ENCODE measurements at regions not wholly inside any gene's neighbourhood (a gene's known extent, or its start where the extent isn't known, plus 50 kb on each side); places are given as distances from the start of the nearest gene placed in this dataset.

- ChIA-PET POLR2A (interaction anchor here (0.7 kb wide), 1 partner anchor 30 kb away, joined by 3 read pairs; no protein-coding TSS in a partner anchor), CTCF (ENCODE audit: low intra/inter-chr PET ratio) (no interaction called here)
- no peaks in the 10 kb centered on the region for H3K79me2 ChIP-seq (ENCODE audit: control insufficient read depth, insufficient read depth, low read length)
- TF ChIP-seq RBM14 (IDR thresholded peaks at IDR 0.05; ENCODE audit: borderline replicate concordance, insufficient read depth, low read depth, low read length) = no peak
- H3K4me2 ChIP-seq (ENCODE audit: insufficient read depth, low read length) = no peak overlapping the region
- H3K27me3 ChIP-seq (ENCODE audit: control insufficient read depth in 2 of 2, insufficient read depth in 2 of 2, low read length in 2 of 2) = no peaks in the 10 kb centered on the region
- ATAC-seq (no peak), DNase-seq (ENCODE audit: extremely low read depth in 1 of 4, low spot score in 3 of 4) (no peak), FAIRE-seq (no peak)
- H2AFZ ChIP-seq (ENCODE audit: low read depth, low read length) = no peak overlapping the region
- H3K4me1 ChIP-seq (replicated peaks in 1 of 2; ENCODE audit: control insufficient read depth in 2 of 2, insufficient read depth in 2 of 2, low read length in 2 of 2) = no peaks in the 10 kb centered on the region
- intact Hi-C loops (cut with micrococcal nuclease) = no loop called here
- no TSS peak for BruUV-seq (replicated peaks)
- in situ Hi-C loops (cut with MboI) = no loop called here
- H3K9me3 ChIP-seq (replicated peaks; ENCODE audit: control insufficient read depth, insufficient read depth, low read depth, low read length) = peaks cover 3% of the 10 kb centered on the region
- H3K9me1 ChIP-seq (ENCODE audit: control insufficient read depth, insufficient read depth, low read length) = no peaks in the 10 kb centered on the region
- no peaks in the 10 kb centered on the region for H3K36me3 ChIP-seq (ENCODE audit: control insufficient read depth, insufficient read depth, low read length)
- H3K27ac ChIP-seq (ENCODE audit: extremely low read depth, low read depth, low read length) = no peak overlapping the region
- H3K4me3 ChIP-seq = no peak overlapping the region
- H4K20me1 ChIP-seq (replicated peaks; ENCODE audit: control insufficient read depth, insufficient read depth, low read length) = no peaks in the 10 kb centered on the region
- no peak overlapping the region for H3K9ac ChIP-seq (ENCODE audit: insufficient read depth in 1 of 2, low read depth in 2 of 2, low read length in 2 of 2)
Observed at GRCh38 chr1:190832511-190832910, 354.8 kb upstream of the BRINP3 start.

- no peaks in the 10 kb centered on the region for H3K79me2 ChIP-seq (ENCODE audit: control insufficient read depth, insufficient read depth, low read length)
- H3K27ac ChIP-seq (ENCODE audit: extremely low read depth, low read depth, low read length) = no peak overlapping the region
- H3K4me3 ChIP-seq = no peak overlapping the region
- BruUV-seq (replicated peaks) = no TSS peak
- H2AFZ ChIP-seq (ENCODE audit: low read depth, low read length) = no peak overlapping the region
- no peaks in the 10 kb centered on the region for H3K9me1 ChIP-seq (ENCODE audit: control insufficient read depth, insufficient read depth, low read length)
- intact Hi-C loops (cut with micrococcal nuclease) = no loop called here
- H3K9ac ChIP-seq (ENCODE audit: insufficient read depth in 1 of 2, low read depth in 2 of 2, low read length in 2 of 2) = no peak overlapping the region
- 3% methylated on average over 4 of the region's 4 CpGs for WGBS (ENCODE audit: insufficient coverage, low coverage, missing lambda C conversion rate)
- POLR2A ChIA-PET = no interaction called here
- FAIRE-seq (no peak), ATAC-seq (no peak), DNase-seq (ENCODE audit: extremely low read depth in 1 of 4, low spot score in 3 of 4) (no peak)
- no peaks in the 10 kb centered on the region for H3K4me1 ChIP-seq (replicated peaks in 1 of 2; ENCODE audit: control insufficient read depth in 2 of 2, insufficient read depth in 2 of 2, low read length in 2 of 2)
- no peaks in the 10 kb centered on the region for H3K27me3 ChIP-seq (ENCODE audit: control insufficient read depth in 2 of 2, insufficient read depth in 2 of 2, low read length in 2 of 2)
- no peaks in the 10 kb centered on the region; the same call in 1 of the 2 replicates for H3K9me3 ChIP-seq (replicated peaks; ENCODE audit: control insufficient read depth, insufficient read depth, low read depth, low read length)
- no peaks in the 10 kb centered on the region for H3K36me3 ChIP-seq (ENCODE audit: control insufficient read depth, insufficient read depth, low read length)
- no peaks in the 10 kb centered on the region for H4K20me1 ChIP-seq (replicated peaks; ENCODE audit: control insufficient read depth, insufficient read depth, low read length)
- H3K4me2 ChIP-seq (ENCODE audit: insufficient read depth, low read length) = no peak overlapping the region
- CTCF ChIA-PET (ENCODE audit: low intra/inter-chr PET ratio) = no interaction called here
- in situ Hi-C loops (cut with MboI) = no loop called here
- no peak for TF ChIP-seq FOXA1 (IDR thresholded peaks at IDR 0.05; ENCODE audit: borderline replicate concordance)
- no peak for TF ChIP-seq SRSF3 (IDR thresholded peaks at IDR 0.05; ENCODE audit: insufficient read depth, low read length)
- no peak for TF ChIP-seq HCFC1 (IDR thresholded peaks at IDR 0.05; ENCODE audit: low read depth, low read length)
- no peak for TF ChIP-seq EZH2 (IDR thresholded peaks at IDR 0.05; ENCODE audit: borderline replicate concordance, low read depth, low read length)
- TF ChIP-seq BCL6 (CRISPR knock-in tag; IDR thresholded peaks at IDR 0.05) = no peak
- no peak for TF ChIP-seq ZNF12 (CRISPR knock-in tag; IDR thresholded peaks at IDR 0.05)
- no peak for TF ChIP-seq ZBTB43 (CRISPR knock-in tag; IDR thresholded peaks at IDR 0.05)
- no peak for TF ChIP-seq ARID3A (IDR thresholded peaks at IDR 0.05; ENCODE audit: borderline replicate concordance, low read depth, low read length)
- TF ChIP-seq ZFP91 (CRISPR knock-in tag; IDR thresholded peaks at IDR 0.05) = no peak
- no peak for TF ChIP-seq RBM34 (IDR thresholded peaks at IDR 0.05; ENCODE audit: borderline replicate concordance, insufficient read depth, low read length)
- TF ChIP-seq BRD9 (IDR thresholded peaks at IDR 0.05; ENCODE audit: low read depth, partially characterized antibody) = no peak
- no peak for TF ChIP-seq TBP (optimal IDR thresholded peaks at IDR 0.05; ENCODE audit: low read depth, low read length)
Observed at GRCh38 chr1:190835658-190836057, 358.0 kb upstream of the BRINP3 start.
